ENCODE measurements at regions not wholly inside any gene's neighbourhood (a gene's known extent, or its start where the extent isn't known, plus 50 kb on each side); places are given as distances from the start of the nearest gene placed in this dataset.

DNA sequence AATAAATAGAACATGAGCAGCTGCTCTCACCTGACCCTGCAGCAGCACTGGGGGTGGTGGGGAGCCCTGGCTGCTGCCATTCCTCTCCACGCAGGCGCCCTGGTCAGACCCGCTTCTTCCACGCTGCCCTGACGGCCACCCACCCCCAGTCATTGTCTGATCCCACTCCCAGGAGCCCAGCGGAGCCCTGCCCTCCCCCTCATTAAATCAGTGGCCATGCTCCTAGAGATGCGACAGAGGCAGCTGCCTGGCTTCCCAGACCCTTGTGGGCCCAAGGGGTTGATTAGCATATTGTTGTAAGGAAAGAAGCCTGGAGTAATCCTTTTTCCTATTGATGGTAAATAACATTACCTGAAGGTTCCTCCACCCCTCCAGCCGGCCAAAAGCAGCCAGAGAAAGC lies 301.5 kb downstream of the RRAGC start:
- Histone ChIP-seq H2BK15ac (ENCODE audit: low read depth, poor library complexity, severe bottlenecking) (no peak overlapping the region), H3K36me3 (ENCODE audit: control insufficient read depth in 1 of 2, insufficient read depth in 2 of 2, low read depth in 1 of 2, low read length in 2 of 2) (no peaks in the 10 kb centered on the region), H3K18ac (ENCODE audit: low read depth in 1 of 2, low read length in 2 of 2) (no peak overlapping the region), H2BK120ac (ENCODE audit: low read depth, low read length) (no peak overlapping the region), H3K4me1 (ENCODE audit: control insufficient read depth, insufficient read depth, low read depth, low read length) (peaks cover 2% of the 10 kb centered on the region), H3K23ac (ENCODE audit: low read length in 2 of 2) (no peak overlapping the region), H3K14ac (ENCODE audit: low read length in 2 of 2) (no peak overlapping the region), H4K8ac (ENCODE audit: low read length) (no peak overlapping the region), H2AFZ (ENCODE audit: low read depth, low read length) (no peak overlapping the region), H3K4ac (ENCODE audit: low read depth in 1 of 2, low read length in 2 of 2) (no peak overlapping the region), H3K27me3 (ENCODE audit: control insufficient read depth in 1 of 2, insufficient read depth in 1 of 2, low read length in 2 of 2) (peaks cover 27 to 63% of the 10 kb centered on the region in 2 experiments), H4K91ac (ENCODE audit: low read length) (no peak overlapping the region), H3K4me3 (ENCODE audit: insufficient read depth in 1 of 2, low read depth in 1 of 2, low read length in 2 of 2) (no peak overlapping the region), H3K27ac (ENCODE audit: low read length, poor library complexity, severe bottlenecking) (no peak overlapping the region), H3K9me3 (ENCODE audit: control insufficient read depth, low read length) (no peaks in the 10 kb centered on the region), H3K4me2 (ENCODE audit: low read length, poor library complexity, severe bottlenecking) (no peak overlapping the region), H2BK5ac (ENCODE audit: low read depth, low read length, poor library complexity, severe bottlenecking) (no peak overlapping the region), H3K79me1 (replicated peaks; ENCODE audit: low read length, poor library complexity, severe bottlenecking) (no peaks in the 10 kb centered on the region), H2AK5ac (ENCODE audit: low read length, severe bottlenecking) (no peak overlapping the region), H2BK12ac (ENCODE audit: low read length in 2 of 2) (no peak overlapping the region), H3K9ac (ENCODE audit: low read length) (no peak overlapping the region)
- WGBS, result 50% methylated on average over 6 of the region's 8 CpGs
- DNase-seq, result no peak

DNA sequence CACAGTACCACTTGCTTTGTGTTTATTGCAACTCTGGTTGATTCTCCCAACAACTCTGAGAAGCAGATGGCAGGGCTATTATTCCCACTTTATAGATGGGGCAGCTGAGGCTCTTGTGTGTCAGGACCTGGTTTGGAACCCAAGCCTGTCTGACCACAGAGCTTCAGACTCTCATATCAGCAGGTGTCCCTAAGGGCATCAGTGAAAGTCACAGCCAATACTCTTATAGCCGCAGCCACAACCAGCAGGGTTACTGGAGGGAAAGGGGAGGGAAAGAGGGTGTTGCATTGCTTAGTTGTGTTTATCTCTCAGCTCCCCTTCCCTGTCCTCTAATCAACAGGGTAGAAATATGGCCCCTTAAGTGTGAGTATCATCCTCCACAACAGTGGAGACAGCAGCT lies 304.0 kb downstream of the RRAGC start:
- Histone ChIP-seq H3K14ac (ENCODE audit: low read length in 2 of 2) (no peak overlapping the region), H2BK12ac (ENCODE audit: low read length in 2 of 2) (no peak overlapping the region), H4K8ac (ENCODE audit: low read length) (no peak overlapping the region)

DNA sequence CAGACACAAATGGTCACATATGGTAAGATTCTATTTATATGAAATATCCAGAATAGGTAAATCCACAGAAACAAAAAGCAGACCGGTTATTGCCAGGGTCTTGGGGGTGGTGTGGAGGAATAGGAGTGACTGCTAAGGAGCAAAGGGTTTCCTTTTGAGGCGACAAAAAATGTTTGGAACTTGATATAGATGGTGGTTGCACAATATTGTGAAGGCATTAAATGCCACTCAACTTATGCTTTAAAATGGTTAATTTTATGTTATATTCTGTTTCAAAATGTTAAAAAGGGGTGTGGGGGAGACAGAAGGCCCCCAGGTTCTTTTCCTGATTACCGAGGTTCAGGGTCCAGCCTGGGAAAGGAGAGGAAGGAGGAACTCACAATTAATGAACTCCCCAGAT lies 304.4 kb downstream of the RRAGC start:
- H4K8ac ChIP-seq (ENCODE audit: low read length), result no peak overlapping the region
- no peak overlapping the region for H2BK120ac ChIP-seq (ENCODE audit: low read depth, low read length)
- H2BK12ac ChIP-seq (ENCODE audit: low read length in 2 of 2), result no peak overlapping the region
- no peak overlapping the region for H2AFZ ChIP-seq (ENCODE audit: low read depth, low read length)
- 96% methylated on average over 3 of the region's 3 CpGs for WGBS
- no peak for DNase-seq
- H3K27me3 ChIP-seq (ENCODE audit: control insufficient read depth in 1 of 2, insufficient read depth in 1 of 2, low read length in 2 of 2), result peaks cover 24 to 54% of the 10 kb centered on the region in 2 experiments
- no peak overlapping the region for H3K4me2 ChIP-seq (ENCODE audit: low read length, poor library complexity, severe bottlenecking)
- no peak overlapping the region for H3K4ac ChIP-seq (ENCODE audit: low read depth in 1 of 2, low read length in 2 of 2)
- no peak overlapping the region for H3K4me3 ChIP-seq (ENCODE audit: insufficient read depth in 1 of 2, low read depth in 1 of 2, low read length in 2 of 2)
- no peak overlapping the region for H3K18ac ChIP-seq (ENCODE audit: low read depth in 1 of 2, low read length in 2 of 2)
- H3K4me1 ChIP-seq (ENCODE audit: control insufficient read depth, insufficient read depth, low read depth, low read length), result peaks cover 2% of the 10 kb centered on the region
- no peak overlapping the region for H3K27ac ChIP-seq (ENCODE audit: low read length, poor library complexity, severe bottlenecking)
- H3K14ac ChIP-seq (ENCODE audit: low read length in 2 of 2), result no peak overlapping the region
- no peak overlapping the region for H2BK15ac ChIP-seq (ENCODE audit: low read depth, poor library complexity, severe bottlenecking)
- no peak overlapping the region for H3K23ac ChIP-seq (ENCODE audit: low read length in 2 of 2)
- H3K9ac ChIP-seq (ENCODE audit: low read length), result no peak overlapping the region
- no peaks in the 10 kb centered on the region for H3K36me3 ChIP-seq (ENCODE audit: control insufficient read depth in 1 of 2, insufficient read depth in 2 of 2, low read depth in 1 of 2, low read length in 2 of 2)
- no peak overlapping the region for H2BK5ac ChIP-seq (ENCODE audit: low read depth, low read length, poor library complexity, severe bottlenecking)
- H3K9me3 ChIP-seq (ENCODE audit: control insufficient read depth, low read length), result no peaks in the 10 kb centered on the region
- no peak overlapping the region for H4K91ac ChIP-seq (ENCODE audit: low read length)
- H3K79me1 ChIP-seq (replicated peaks; ENCODE audit: low read length, poor library complexity, severe bottlenecking), result no peaks in the 10 kb centered on the region
- no peak overlapping the region for H2AK5ac ChIP-seq (ENCODE audit: low read length, severe bottlenecking)

More for the DNA sequence above, 304.0 kb downstream of the RRAGC start:
- H2AFZ ChIP-seq (ENCODE audit: low read depth, low read length), result no peak overlapping the region
- no peak overlapping the region for H3K9ac ChIP-seq (ENCODE audit: low read length)
- H2BK5ac ChIP-seq (ENCODE audit: low read depth, low read length, poor library complexity, severe bottlenecking), result no peak overlapping the region
- no peak overlapping the region for H2BK120ac ChIP-seq (ENCODE audit: low read depth, low read length)
- H3K79me1 ChIP-seq (replicated peaks; ENCODE audit: low read length, poor library complexity, severe bottlenecking), result no peaks in the 10 kb centered on the region
- H3K27ac ChIP-seq (ENCODE audit: low read length, poor library complexity, severe bottlenecking), result no peak overlapping the region
- 100% methylated on average over 1 of the region's 1 CpG for WGBS
- no peak overlapping the region for H3K23ac ChIP-seq (ENCODE audit: low read length in 2 of 2)
- H2BK15ac ChIP-seq (ENCODE audit: low read depth, poor library complexity, severe bottlenecking), result no peak overlapping the region
- no peak overlapping the region for H4K91ac ChIP-seq (ENCODE audit: low read length)
- H3K4ac ChIP-seq (ENCODE audit: low read depth in 1 of 2, low read length in 2 of 2), result no peak overlapping the region
- no peak overlapping the region for H2AK5ac ChIP-seq (ENCODE audit: low read length, severe bottlenecking)
- H3K4me1 ChIP-seq (ENCODE audit: control insufficient read depth, insufficient read depth, low read depth, low read length), result peaks cover 2% of the 10 kb centered on the region
- no peak overlapping the region for H3K4me3 ChIP-seq (ENCODE audit: insufficient read depth in 1 of 2, low read depth in 1 of 2, low read length in 2 of 2)
- no peak for DNase-seq
- H3K4me2 ChIP-seq (ENCODE audit: low read length, poor library complexity, severe bottlenecking), result no peak overlapping the region
- H3K27me3 ChIP-seq (ENCODE audit: control insufficient read depth in 1 of 2, insufficient read depth in 1 of 2, low read length in 2 of 2), result peaks cover 27 to 54% of the 10 kb centered on the region in 2 experiments
- no peaks in the 10 kb centered on the region for H3K9me3 ChIP-seq (ENCODE audit: control insufficient read depth, low read length)
- H3K18ac ChIP-seq (ENCODE audit: low read depth in 1 of 2, low read length in 2 of 2), result no peak overlapping the region
- no peaks in the 10 kb centered on the region for H3K36me3 ChIP-seq (ENCODE audit: control insufficient read depth in 1 of 2, insufficient read depth in 2 of 2, low read depth in 1 of 2, low read length in 2 of 2)

DNA sequence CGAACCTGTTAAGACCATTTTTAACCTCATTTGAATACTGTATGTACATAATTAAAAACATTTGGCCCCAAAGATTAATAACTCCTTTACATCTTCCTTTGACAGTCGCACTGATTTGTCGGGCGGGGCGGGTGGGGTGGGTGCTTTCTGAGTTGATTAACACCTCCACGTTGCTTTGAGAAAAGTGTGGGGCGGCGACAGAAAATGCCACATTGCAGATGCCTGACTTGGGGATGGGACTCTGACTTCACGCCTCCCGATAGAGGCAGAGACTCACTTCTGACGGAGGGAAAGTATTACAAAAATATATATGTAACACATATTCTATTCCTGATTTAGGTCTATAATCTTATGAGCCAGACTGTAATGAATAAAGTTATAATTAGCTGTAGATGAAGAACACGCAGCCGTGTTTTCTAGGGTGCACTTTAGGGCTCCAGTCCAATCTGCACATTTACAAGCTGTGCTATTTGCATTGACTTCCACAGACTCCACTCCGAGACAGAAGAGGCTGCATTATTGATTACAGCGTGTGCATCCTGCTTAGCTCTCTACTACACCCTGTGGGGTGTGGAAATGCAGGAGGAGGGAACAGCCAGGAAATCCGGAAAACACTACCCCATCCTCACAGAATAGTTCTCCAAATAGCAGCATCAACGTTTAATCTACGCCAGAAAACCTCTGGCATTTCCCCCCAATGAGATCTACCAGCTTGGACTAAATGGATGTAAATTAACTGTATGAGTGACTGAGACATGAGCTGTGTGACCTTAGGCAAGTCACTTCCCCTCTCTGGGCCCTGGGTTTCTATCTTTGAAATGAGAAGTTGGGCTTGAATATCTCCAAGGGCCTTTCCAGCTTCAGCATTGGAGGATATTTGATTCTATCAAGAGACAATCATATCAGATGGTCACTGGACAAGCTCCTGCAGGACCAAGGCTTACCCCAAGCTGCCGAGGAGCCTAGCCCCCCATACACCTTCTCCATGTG lies 308.0 kb downstream of the RRAGC start:
- Histone ChIP-seq H3K27ac (ENCODE audit: low read length, poor library complexity, severe bottlenecking) (no peak overlapping the region), H2BK120ac (ENCODE audit: low read depth, low read length) (no peak overlapping the region), H3K18ac (ENCODE audit: low read depth in 1 of 2, low read length in 2 of 2) (no peak overlapping the region), H3K27me3 (ENCODE audit: control insufficient read depth in 1 of 2, insufficient read depth in 1 of 2, low read length in 2 of 2) (peaks cover 0 to 35% of the 10 kb centered on the region in 2 experiments), H4K91ac (ENCODE audit: low read length) (no peak overlapping the region), H4K8ac (ENCODE audit: low read length) (no peak overlapping the region), H3K23ac (ENCODE audit: low read length in 2 of 2) (no peak overlapping the region), H3K14ac (ENCODE audit: low read length in 2 of 2) (no peak overlapping the region), H2BK15ac (ENCODE audit: low read depth, poor library complexity, severe bottlenecking) (no peak overlapping the region), H2BK12ac (ENCODE audit: low read length in 2 of 2) (no peak overlapping the region), H3K4me3 (ENCODE audit: insufficient read depth in 1 of 2, low read depth in 1 of 2, low read length in 2 of 2) (no peak overlapping the region), H3K9me3 (ENCODE audit: control insufficient read depth, low read length) (no peaks in the 10 kb centered on the region), H2AK5ac (ENCODE audit: low read length, severe bottlenecking) (no peak overlapping the region), H3K9ac (ENCODE audit: low read length) (no peak overlapping the region), H2AFZ (ENCODE audit: low read depth, low read length) (no peak overlapping the region), H3K4me2 (ENCODE audit: low read length, poor library complexity, severe bottlenecking) (no peak overlapping the region), H3K36me3 (ENCODE audit: control insufficient read depth in 1 of 2, insufficient read depth in 2 of 2, low read depth in 1 of 2, low read length in 2 of 2) (no peaks in the 10 kb centered on the region), H3K4ac (ENCODE audit: low read depth in 1 of 2, low read length in 2 of 2) (no peak overlapping the region), H2BK5ac (ENCODE audit: low read depth, low read length, poor library complexity, severe bottlenecking) (no peak overlapping the region), H3K4me1 (ENCODE audit: control insufficient read depth, insufficient read depth, low read depth, low read length) (no peaks in the 10 kb centered on the region), H3K79me1 (replicated peaks; ENCODE audit: low read length, poor library complexity, severe bottlenecking) (no peaks in the 10 kb centered on the region)
- DNase-seq, result no peak
- WGBS, result 88% methylated on average over 10 of the region's 19 CpGs

Measured in mesenchymal stem cell (in vitro differentiated cells and primary cell).